B cell (primary cell): ENCODE measurements at regions not wholly inside any gene's neighbourhood (a gene's known extent, or its start where the extent isn't known, plus 50 kb on each side); places are given as distances from the start of the nearest gene placed in this dataset.

Experiments used
- ATAC-seq: fragments of 200-7000 bp; cut with Tn5 transposase; one replicate; pipeline ENCODE4 v1.10.0; 2021; ENCODE audit warnings: low read depth, mild to moderate bottlenecking, moderate number of reproducible peaks, moderate library complexity
- CTCF ChIA-PET: fragments of 350-600 bp; sonication (Branson Sonifier 250); formaldehyde crosslinking; loops from one replicate; lab custom pipeline; 2021; ENCODE audit warnings: antibody characterized with exemption, inconsistent platforms; lab: Charles Lee
- POLR2A ChIA-PET: fragments of 350-600 bp; sonication (Branson Sonifier 250); formaldehyde crosslinking; loops from one replicate; lab custom pipeline; 2021; ENCODE audit warnings: antibody characterized with exemption; lab: Charles Lee
- DNase-seq: peaks from one replicate; pipeline ENCODE4 v3.0.0; 2013
- H2AFZ ChIP-seq: 2 replicates; pipeline ENCODE4 v1.6.1; 2012; ENCODE audit warnings: mild to moderate bottlenecking, low read depth, low read length; ENCODE audit not compliant: insufficient read depth, poor library complexity, severe bottlenecking
- H3K27ac ChIP-seq, 2 donors: 1 replicate in 1 of 2; 2 replicates in 1 of 2; pipeline ENCODE4 v1.5.1; 2012 to 2013; ENCODE audit warnings: low read length in 2 of 2, mild to moderate bottlenecking in 2 of 2, moderate library complexity in 1 of 2
- H3K27me3 ChIP-seq, 4 experiments: fragments of 200-600 bp in 1 of 4; sonication (generic) in 1 of 4; replicated peaks in 1 of 4; 1 replicate in 2 of 4; 2 replicates in 2 of 4; pipeline versions ENCODE4 v1.6.1 to v1.7.0; 2013 to 2016; ENCODE audit warnings: low read length in 3 of 4, mild to moderate bottlenecking in 2 of 4, mixed read lengths in 1 of 4, moderate library complexity in 1 of 4; ENCODE audit not compliant: insufficient read depth in 4 of 4, control insufficient read depth in 3 of 4; ENCODE audit errors: control extremely low read depth in 1 of 4
- H3K36me3 ChIP-seq, 2 experiments: replicated peaks in 1 of 2; 1 replicate in 1 of 2; 2 replicates in 1 of 2; pipeline versions ENCODE4 v1.6.1 to v1.7.1; 2013; ENCODE audit warnings: low read length in 1 of 2; ENCODE audit not compliant: insufficient read depth in 2 of 2, control insufficient read depth in 1 of 2; ENCODE audit errors: control extremely low read depth in 1 of 2, extremely low read depth in 1 of 2
- H3K4me1 ChIP-seq, 2 donors: fragments of 200-600 bp in 1 of 2; sonication (generic) in 1 of 2; 1 replicate in 1 of 2; 2 replicates in 1 of 2; pipeline versions ENCODE4 v1.5.1 to v1.6.1; 2013 to 2017; ENCODE audit warnings: low read length in 2 of 2; ENCODE audit not compliant: control insufficient read depth in 2 of 2, insufficient read depth in 2 of 2
- H3K4me2 ChIP-seq: replicated peaks from 2 replicates; pipeline ENCODE3; 2012; ENCODE audit warnings: mild to moderate bottlenecking, low read depth, low read length; ENCODE audit not compliant: poor library complexity, severe bottlenecking
- H3K4me3 ChIP-seq, 5 experiments: fragments of 200-600 bp in 1 of 5; sonication (generic) in 1 of 5; 1 replicate in 3 of 5; 2 replicates in 2 of 5; pipeline versions ENCODE4 v1.5.1 to v1.7.0; 2011 to 2016; ENCODE audit warnings: low read length in 4 of 5, mild to moderate bottlenecking in 4 of 5, low read depth in 2 of 5, control low read depth in 1 of 5, moderate library complexity in 1 of 5; ENCODE audit not compliant: insufficient read depth in 1 of 5; ENCODE audit errors: control extremely low read depth in 1 of 5, extremely low read depth in 1 of 5
- H3K79me2 ChIP-seq: fragments of 200-600 bp; sonication (generic); one replicate; pipeline ENCODE4 v1.6.0; 2016; ENCODE audit warnings: low read length; ENCODE audit not compliant: control insufficient read depth, insufficient read depth
- H3K9ac ChIP-seq: fragments of 200-600 bp; sonication (generic); 2 replicates; pipeline ENCODE4 v1.6.1; 2017; ENCODE audit warnings: mild to moderate bottlenecking, low read length, moderate library complexity
- H3K9me3 ChIP-seq, 3 donors: one replicate each; pipeline versions ENCODE4 v1.6.1 to v1.7.1; 2013; ENCODE audit warnings: low read length in 2 of 3; ENCODE audit not compliant: control insufficient read depth in 2 of 3, insufficient read depth in 1 of 3; ENCODE audit errors: control extremely low read depth in 1 of 3
- H4K20me1 ChIP-seq: 2 replicates; pipeline ENCODE4 v1.6.0; 2012; ENCODE audit warnings: mild to moderate bottlenecking, low read length; ENCODE audit not compliant: insufficient read depth, control insufficient read depth, poor library complexity, severe bottlenecking
- H3K27ac Mint-ChIP-seq: one replicate; pipeline ENCODE4 v1.8.0; 2021; ENCODE audit warnings: mixed read lengths
- H3K27me3 Mint-ChIP-seq: one replicate; pipeline ENCODE4 v1.8.0; 2021; ENCODE audit warnings: mixed read lengths
- H3K4me1 Mint-ChIP-seq: one replicate; pipeline ENCODE4 v1.8.0; 2021; ENCODE audit warnings: mixed read lengths
- H3K4me3 Mint-ChIP-seq: one replicate; pipeline ENCODE4 v1.8.0; 2021; ENCODE audit warnings: mixed read lengths
- H3K9me3 Mint-ChIP-seq: one replicate; pipeline ENCODE4 v1.8.0; 2022; ENCODE audit warnings: mixed read lengths; ENCODE audit not compliant: insufficient read depth
- EZH2 ChIP-seq: IDR thresholded peaks from 2 replicates; pipeline ENCODE4 v1.6.1; 2012; ENCODE audit warnings: borderline replicate concordance, low read depth, mild to moderate bottlenecking, moderate library complexity, low read length; ENCODE audit not compliant: insufficient read depth, poor library complexity, severe bottlenecking
- WGBS: methylation state at CpG from one replicate; pipeline ENCODE4 v1.1.5; 2013; ENCODE audit warnings: missing lambda C conversion rate; ENCODE audit not compliant: insufficient coverage; 5-methylcytosine and 5-hydroxymethylcytosine counted together
- intact Hi-C: fragments of 100-400 bp; cut with micrococcal nuclease; formaldehyde crosslinking; loops from one replicate; pipeline ENCODE4 v1.10.0; 2022
- TF ChIP-seq, protein P1 (sequence below): fragments of 200-600 bp; IDR thresholded peaks from one replicate; pipeline ENCODE4 v1.8.0; 2022; ENCODE audit warnings: antibody characterized with exemption, mild to moderate bottlenecking

DNA sequence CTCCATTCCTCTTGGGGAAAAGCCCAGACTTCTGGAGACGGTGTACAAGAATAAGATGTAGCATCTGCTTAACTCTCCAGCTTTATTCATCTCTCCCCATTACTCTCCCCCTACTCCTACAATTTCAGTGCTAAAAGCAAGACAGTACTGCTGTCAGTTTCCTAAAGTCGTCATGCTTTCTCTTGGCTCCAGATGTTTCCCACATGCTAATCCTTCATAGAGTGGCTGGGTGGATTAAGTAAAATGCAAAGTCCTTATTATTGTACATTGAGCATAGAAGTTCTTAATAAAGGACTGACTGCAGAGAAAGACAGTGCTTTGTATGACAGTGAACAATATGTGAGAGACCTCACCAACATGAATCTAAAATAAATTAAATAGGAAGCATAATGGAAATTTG, 142.2 kb upstream of the UBASH3B start:
- POLR2A ChIA-PET = no interaction called here
- Histone ChIP-seq H4K20me1 (no peaks in the 10 kb centered on the region), H3K27me3 (no peaks in the 10 kb centered on the region), H3K9me3 (no peaks in the 10 kb centered on the region), H3K9ac (no peak overlapping the region), H3K4me2 (no peak overlapping the region), H3K4me3 (no peak overlapping the region), H2AFZ (no peak overlapping the region), H3K27ac (no peak overlapping the region), H3K79me2 (no peaks in the 10 kb centered on the region), H3K4me1 (no peaks in the 10 kb centered on the region), H3K36me3 (no peaks in the 10 kb centered on the region)
- H3K27ac Mint-ChIP-seq = no peak overlapping the region
- H3K4me1 Mint-ChIP-seq = no peaks in the 10 kb centered on the region
- CTCF ChIA-PET = no interaction called here
- intact Hi-C loops = no loop called here
- no peak overlapping the region for H3K4me3 Mint-ChIP-seq
- H3K9me3 Mint-ChIP-seq = no peaks in the 10 kb centered on the region
- DNase-seq = no peak
- no peak for TF ChIP-seq EZH2
- TF ChIP-seq, protein P1, sequence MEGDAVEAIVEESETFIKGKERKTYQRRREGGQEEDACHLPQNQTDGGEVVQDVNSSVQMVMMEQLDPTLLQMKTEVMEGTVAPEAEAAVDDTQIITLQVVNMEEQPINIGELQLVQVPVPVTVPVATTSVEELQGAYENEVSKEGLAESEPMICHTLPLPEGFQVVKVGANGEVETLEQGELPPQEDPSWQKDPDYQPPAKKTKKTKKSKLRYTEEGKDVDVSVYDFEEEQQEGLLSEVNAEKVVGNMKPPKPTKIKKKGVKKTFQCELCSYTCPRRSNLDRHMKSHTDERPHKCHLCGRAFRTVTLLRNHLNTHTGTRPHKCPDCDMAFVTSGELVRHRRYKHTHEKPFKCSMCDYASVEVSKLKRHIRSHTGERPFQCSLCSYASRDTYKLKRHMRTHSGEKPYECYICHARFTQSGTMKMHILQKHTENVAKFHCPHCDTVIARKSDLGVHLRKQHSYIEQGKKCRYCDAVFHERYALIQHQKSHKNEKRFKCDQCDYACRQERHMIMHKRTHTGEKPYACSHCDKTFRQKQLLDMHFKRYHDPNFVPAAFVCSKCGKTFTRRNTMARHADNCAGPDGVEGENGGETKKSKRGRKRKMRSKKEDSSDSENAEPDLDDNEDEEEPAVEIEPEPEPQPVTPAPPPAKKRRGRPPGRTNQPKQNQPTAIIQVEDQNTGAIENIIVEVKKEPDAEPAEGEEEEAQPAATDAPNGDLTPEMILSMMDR = no peak
- ATAC-seq = no peak
- peaks cover under 1% of the 10 kb centered on the region for H3K27me3 Mint-ChIP-seq
- 93% methylated on average over 1 of the region's 2 CpGs for WGBS

DNA sequence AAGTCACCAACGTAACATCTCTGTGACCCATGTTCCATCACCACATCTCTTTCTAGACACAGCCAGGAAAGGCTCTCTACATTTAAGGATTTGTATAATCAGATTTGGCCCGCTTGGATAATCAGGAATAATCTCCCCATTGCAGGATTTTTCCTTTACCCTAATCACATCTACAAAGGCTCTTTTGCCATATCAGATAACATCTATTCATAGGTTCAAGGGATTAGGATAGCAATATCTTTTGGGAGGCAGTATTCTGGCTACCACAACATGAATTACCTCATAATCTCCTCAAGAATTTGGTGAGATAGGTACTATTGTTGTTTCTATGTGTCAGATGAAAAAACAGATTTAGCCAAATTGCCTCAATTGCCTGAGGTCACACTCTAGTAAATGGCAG, 142.8 kb upstream of the UBASH3B start:
- no peaks in the 10 kb centered on the region for H3K9me3 Mint-ChIP-seq
- H3K36me3 ChIP-seq = no peaks in the 10 kb centered on the region
- no peak overlapping the region for H3K9ac ChIP-seq
- POLR2A ChIA-PET = no interaction called here
- H3K27me3 ChIP-seq = no peaks in the 10 kb centered on the region
- whole genome bisulfite sequencing = 71% methylated on average over 1 of the region's 2 CpGs
- H3K9me3 ChIP-seq = no peaks in the 10 kb centered on the region
- no peaks in the 10 kb centered on the region for H3K4me1 Mint-ChIP-seq
- no peaks in the 10 kb centered on the region for H3K79me2 ChIP-seq
- DNase-seq = no peak
- H3K4me2 ChIP-seq = no peak overlapping the region
- H3K27me3 Mint-ChIP-seq = peaks cover 3% of the 10 kb centered on the region
- no peak overlapping the region for H3K4me3 Mint-ChIP-seq
- H2AFZ ChIP-seq = no peak overlapping the region
- H3K27ac ChIP-seq = no peak overlapping the region
- H3K4me1 ChIP-seq = no peaks in the 10 kb centered on the region
- intact Hi-C loops = no loop called here
- H3K27ac Mint-ChIP-seq = no peak overlapping the region
- TF ChIP-seq, protein P1 = no peak
- no peak for TF ChIP-seq EZH2
- no peak for ATAC-seq
- H4K20me1 ChIP-seq = no peaks in the 10 kb centered on the region
- no peak overlapping the region for H3K4me3 ChIP-seq
- CTCF ChIA-PET = no interaction called here
